ENCODE measurements at regions not wholly inside any gene's neighbourhood (a gene's known extent, or its start where the extent isn't known, plus 50 kb on each side); places are given as distances from the start of the nearest gene placed in this dataset.

DNA sequence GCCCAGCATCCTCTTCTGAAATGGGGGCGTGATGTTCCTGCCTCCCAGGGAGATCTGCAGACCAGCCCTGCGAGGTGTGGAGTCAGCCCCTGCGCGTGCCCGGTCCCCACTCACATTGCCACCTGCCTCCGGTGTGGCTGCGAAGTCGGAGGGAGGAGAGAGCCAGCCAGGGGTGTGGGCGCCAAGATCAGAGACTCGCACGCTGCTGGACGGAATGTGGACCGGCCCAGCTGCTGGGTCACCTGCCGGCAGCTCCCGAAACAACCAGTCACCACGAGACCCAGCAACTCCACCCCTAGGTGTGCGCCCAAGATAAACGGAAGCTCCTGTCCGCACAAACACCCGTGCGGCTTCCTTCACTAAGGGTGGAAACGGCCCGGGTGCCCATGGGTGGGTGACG, 51.1 kb upstream of the EGFL7 start:
- TF ChIP-seq, protein P1, sequence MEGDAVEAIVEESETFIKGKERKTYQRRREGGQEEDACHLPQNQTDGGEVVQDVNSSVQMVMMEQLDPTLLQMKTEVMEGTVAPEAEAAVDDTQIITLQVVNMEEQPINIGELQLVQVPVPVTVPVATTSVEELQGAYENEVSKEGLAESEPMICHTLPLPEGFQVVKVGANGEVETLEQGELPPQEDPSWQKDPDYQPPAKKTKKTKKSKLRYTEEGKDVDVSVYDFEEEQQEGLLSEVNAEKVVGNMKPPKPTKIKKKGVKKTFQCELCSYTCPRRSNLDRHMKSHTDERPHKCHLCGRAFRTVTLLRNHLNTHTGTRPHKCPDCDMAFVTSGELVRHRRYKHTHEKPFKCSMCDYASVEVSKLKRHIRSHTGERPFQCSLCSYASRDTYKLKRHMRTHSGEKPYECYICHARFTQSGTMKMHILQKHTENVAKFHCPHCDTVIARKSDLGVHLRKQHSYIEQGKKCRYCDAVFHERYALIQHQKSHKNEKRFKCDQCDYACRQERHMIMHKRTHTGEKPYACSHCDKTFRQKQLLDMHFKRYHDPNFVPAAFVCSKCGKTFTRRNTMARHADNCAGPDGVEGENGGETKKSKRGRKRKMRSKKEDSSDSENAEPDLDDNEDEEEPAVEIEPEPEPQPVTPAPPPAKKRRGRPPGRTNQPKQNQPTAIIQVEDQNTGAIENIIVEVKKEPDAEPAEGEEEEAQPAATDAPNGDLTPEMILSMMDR (IDR thresholded peaks at IDR 0.05; ENCODE audit: low read depth, low read length) = no peak
- CTCF ChIA-PET = no interaction called here
- Histone ChIP-seq H3K27ac (ENCODE audit: low read depth, low read length) (no peak overlapping the region), H3K27me3 (ENCODE audit: control insufficient read depth, insufficient read depth, low read length) (peaks cover 5% of the 10 kb centered on the region), H3K9me3 (ENCODE audit: control insufficient read depth, insufficient read depth, low read length) (peaks cover 2% of the 10 kb centered on the region; the same call in 1 of the 2 replicates), H3K4me3 (ENCODE audit: low read depth, low read length) (no peak overlapping the region)
- POLR2A ChIA-PET = no interaction called here
- no peak for DNase-seq (ENCODE audit: low read depth, low spot score)

DNA sequence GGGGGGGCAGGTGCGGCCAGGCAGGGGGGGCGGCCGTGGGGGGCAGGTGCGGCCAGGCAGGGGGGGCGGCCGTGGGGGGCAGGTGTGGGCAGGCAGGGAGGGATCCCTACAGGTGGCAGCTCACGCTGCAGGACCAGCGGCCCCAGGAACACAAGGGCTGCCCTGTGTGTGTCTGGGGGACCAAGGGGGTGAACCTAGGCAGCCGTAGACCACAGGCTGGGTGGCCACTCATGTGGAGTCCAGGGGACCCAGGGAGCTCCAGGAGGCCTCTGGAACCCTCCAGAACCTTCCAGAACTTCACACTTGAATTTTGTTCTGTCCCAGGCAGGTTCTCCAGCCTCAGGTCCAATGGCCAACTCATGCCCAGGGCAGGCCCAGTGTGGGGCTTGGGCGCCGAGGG, 51.6 kb upstream of the EGFL7 start:
- TF ChIP-seq, protein P1 (IDR thresholded peaks at IDR 0.05; ENCODE audit: low read depth, low read length) = no peak
- H3K27ac ChIP-seq (ENCODE audit: low read depth, low read length) = no peak overlapping the region
- peaks cover 5% of the 10 kb centered on the region for H3K27me3 ChIP-seq (ENCODE audit: control insufficient read depth, insufficient read depth, low read length)
- H3K4me3 ChIP-seq (ENCODE audit: low read depth, low read length) = no peak overlapping the region
- DNase-seq (ENCODE audit: low read depth, low spot score) = no peak
- CTCF ChIA-PET = no interaction called here
- POLR2A ChIA-PET = no interaction called here
- peaks cover 2% of the 10 kb centered on the region; the same call in 1 of the 2 replicates for H3K9me3 ChIP-seq (ENCODE audit: control insufficient read depth, insufficient read depth, low read length)

DNA sequence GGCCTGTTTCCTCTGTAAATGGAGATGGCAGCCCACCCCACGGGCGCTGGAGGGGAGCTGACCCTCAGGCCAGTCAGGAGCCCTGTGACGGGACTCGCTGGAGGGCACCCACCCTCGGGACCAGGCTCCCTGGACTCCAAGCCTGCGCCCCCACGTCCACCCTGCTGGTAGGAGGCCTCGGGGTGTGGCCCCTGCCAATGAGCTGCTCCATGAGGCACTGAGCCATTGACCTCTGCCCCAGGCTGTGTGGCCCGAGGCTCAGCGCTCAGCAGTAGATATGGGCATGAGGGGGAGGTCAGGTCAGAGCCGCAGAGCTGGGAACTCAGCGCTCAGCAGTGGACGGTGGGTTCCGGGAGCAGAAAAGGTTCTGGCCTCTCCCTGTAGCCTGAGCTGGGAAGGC, 52.3 kb upstream of the EGFL7 start:
- POLR2A ChIA-PET = no interaction called here
- Histone ChIP-seq H3K27me3 (ENCODE audit: control insufficient read depth, insufficient read depth, low read length) (peaks cover 5% of the 10 kb centered on the region), H3K27ac (ENCODE audit: low read depth, low read length) (no peak overlapping the region), H3K4me3 (ENCODE audit: low read depth, low read length) (no peak overlapping the region), H3K9me3 (ENCODE audit: control insufficient read depth, insufficient read depth, low read length) (peaks cover 2% of the 10 kb centered on the region; the same call in 1 of the 2 replicates)
- TF ChIP-seq, protein P1 (IDR thresholded peaks at IDR 0.05; ENCODE audit: low read depth, low read length) = no peak
- DNase-seq (ENCODE audit: low read depth, low spot score) = no peak
- CTCF ChIA-PET = no interaction called here

DNA sequence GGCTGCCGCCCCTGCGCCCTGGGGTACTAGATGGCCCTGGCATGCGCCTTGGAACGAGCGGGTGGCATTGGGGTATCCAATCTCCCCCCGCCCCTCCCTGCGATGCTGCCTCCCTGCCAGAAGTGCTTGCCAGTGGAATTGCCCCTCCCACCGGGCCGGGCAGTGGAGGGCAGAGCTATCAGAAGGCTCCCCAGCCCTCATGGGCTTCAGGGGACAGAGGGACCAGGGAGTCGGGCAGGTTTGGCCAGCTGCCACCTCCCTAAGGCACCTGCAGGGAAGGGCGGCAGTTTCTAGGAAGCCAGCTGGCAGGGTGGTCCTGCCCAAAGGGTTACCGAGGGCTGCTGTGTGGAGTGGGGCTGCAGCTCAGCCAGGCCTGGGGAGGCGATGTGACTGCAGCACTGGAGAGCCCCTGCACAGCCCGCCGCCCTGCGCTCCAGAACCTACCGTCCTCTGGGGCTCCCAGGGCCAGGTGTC, 52.8 kb upstream of the EGFL7 start:
- POLR2A ChIA-PET = no interaction called here
- no peak for DNase-seq (ENCODE audit: low read depth, low spot score)
- no peak overlapping the region for H3K27ac ChIP-seq (ENCODE audit: low read depth, low read length)
- TF ChIP-seq, protein P1 (IDR thresholded peaks at IDR 0.05; ENCODE audit: low read depth, low read length) = no peak
- CTCF ChIA-PET = no interaction called here
- peaks cover 2% of the 10 kb centered on the region; the same call in 1 of the 2 replicates for H3K9me3 ChIP-seq (ENCODE audit: control insufficient read depth, insufficient read depth, low read length)
- H3K27me3 ChIP-seq (ENCODE audit: control insufficient read depth, insufficient read depth, low read length) = peaks cover 5% of the 10 kb centered on the region
- no peak overlapping the region for H3K4me3 ChIP-seq (ENCODE audit: low read depth, low read length)

DNA sequence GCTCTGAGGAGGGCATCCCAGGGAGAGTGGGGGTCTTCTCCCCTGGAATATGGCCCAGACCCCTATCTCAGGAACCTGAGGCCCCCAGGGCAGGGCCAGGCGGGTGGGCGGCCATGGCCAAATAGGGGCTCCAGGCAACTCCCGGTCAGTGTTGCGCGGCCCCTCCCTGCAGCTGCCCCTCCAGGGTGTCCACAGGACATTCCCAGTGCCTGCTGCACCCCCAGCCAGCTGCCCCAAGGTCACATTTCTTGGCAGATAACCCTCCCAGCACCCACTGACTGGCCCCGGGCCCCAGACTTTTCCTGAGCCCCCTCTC, 53.6 kb upstream of the EGFL7 start:
- H3K9me3 ChIP-seq (ENCODE audit: control insufficient read depth, insufficient read depth, low read length) = peaks cover 2% of the 10 kb centered on the region; the same call in 1 of the 2 replicates
- H3K27me3 ChIP-seq (ENCODE audit: control insufficient read depth, insufficient read depth, low read length) = peaks cover 5% of the 10 kb centered on the region
- ChIA-PET CTCF (no interaction called here), POLR2A (no interaction called here)
- TF ChIP-seq, protein P1 (IDR thresholded peaks at IDR 0.05; ENCODE audit: low read depth, low read length) = no peak
- H3K4me3 ChIP-seq (ENCODE audit: low read depth, low read length) = no peak overlapping the region
- H3K27ac ChIP-seq (ENCODE audit: low read depth, low read length) = no peak overlapping the region
- no peak for DNase-seq (ENCODE audit: low read depth, low spot score)

Data from AG04450 (cell line).